ENCODE measurements at regions not wholly inside any gene's neighbourhood (a gene's known extent, or its start where the extent isn't known, plus 50 kb on each side); places are given as distances from the start of the nearest gene placed in this dataset.

GRCh38 chr6:22965889-22966288 is 396.5 kb downstream of the HDGFL1 start:
- TF ChIP-seq CTCF (conservative IDR thresholded peaks at IDR 0.05) (no peak), EZH2 (IDR thresholded peaks at IDR 0.05; ENCODE audit: low read depth) (no peak)
